HEK293 (cell line): ENCODE measurements at regions not wholly inside any gene's neighbourhood (a gene's known extent, or its start where the extent isn't known, plus 50 kb on each side); places are given as distances from the start of the nearest gene placed in this dataset.

Experiments used
- BCL11A ChIP-seq: fragments of 450-650 bp; formaldehyde crosslinking; IDR thresholded peaks from 2 replicates; pipeline ENCODE4 v1.5.1; 2016; ENCODE audit warnings: low read depth, missing biosample characterization, missing genetic modification characterization
- BCL6B ChIP-seq: fragments of 450-650 bp; formaldehyde crosslinking; IDR thresholded peaks from 2 replicates; pipeline ENCODE4 v1.5.1; 2017; ENCODE audit warnings: missing biosample characterization, missing genetic modification characterization
- HIC1 ChIP-seq: fragments of 450-650 bp; formaldehyde crosslinking; IDR thresholded peaks from 2 replicates; pipeline ENCODE4 v1.5.1; 2016; ENCODE audit warnings: missing biosample characterization, missing genetic modification characterization
- MEIS1 ChIP-seq: sonication (generic); formaldehyde crosslinking; IDR thresholded peaks from 2 replicates; pipeline ENCODE4 v1.8.1; 2022; ENCODE audit warnings: missing genetic modification reagents, mild to moderate bottlenecking, borderline replicate concordance
- SETDB1 ChIP-seq: IDR thresholded peaks from one replicate; pipeline ENCODE4 v1.6.1; 2017; ENCODE audit warnings: mild to moderate bottlenecking, low read length, moderate library complexity, mixed read lengths; ENCODE audit not compliant: insufficient read length
- SP3 ChIP-seq: fragments of 450-650 bp; formaldehyde crosslinking; IDR thresholded peaks from 2 replicates; pipeline ENCODE4 v1.5.1; 2016; ENCODE audit warnings: missing biosample characterization, missing genetic modification characterization
- ZEB2 ChIP-seq: fragments of 450-650 bp; formaldehyde crosslinking; IDR thresholded peaks from 2 replicates; pipeline ENCODE4 v1.5.1; 2016; ENCODE audit warnings: missing biosample characterization, missing genetic modification characterization
- ZNF114 ChIP-seq: fragments of 450-650 bp; formaldehyde crosslinking; IDR thresholded peaks from 2 replicates; pipeline ENCODE4 v1.5.0; 2017; ENCODE audit warnings: missing biosample characterization, missing genetic modification characterization
- ZNF19 ChIP-seq: fragments of 450-650 bp; formaldehyde crosslinking; IDR thresholded peaks from 2 replicates; pipeline ENCODE4; 2016; ENCODE audit warnings: missing biosample characterization, missing genetic modification characterization, low read depth
- ZNF211 ChIP-seq: fragments of 450-650 bp; formaldehyde crosslinking; IDR thresholded peaks from 2 replicates; pipeline ENCODE4 v1.5.1; 2016; ENCODE audit warnings: low read depth, missing biosample characterization, missing genetic modification characterization
- ZNF274 ChIP-seq, 2 experiments: fragments of 200-500 bp in 1 of 2; fragments of 450-650 bp in 1 of 2; sonication (Bioruptor generic) in 1 of 2; formaldehyde crosslinking in 1 of 2; IDR thresholded peaks; 2 replicates each; pipeline versions ENCODE4 v1.5.1 to v1.6.1; 2014 to 2016; ENCODE audit warnings: borderline replicate concordance in 1 of 2, inconsistent platforms in 1 of 2, low read length in 1 of 2, missing biosample characterization in 1 of 2, missing genetic modification characterization in 1 of 2
- ZNF292 ChIP-seq: fragments of 450-650 bp; formaldehyde crosslinking; IDR thresholded peaks from 2 replicates; pipeline ENCODE4 v1.5.1; 2016; ENCODE audit warnings: low read depth, missing biosample characterization, missing genetic modification characterization, borderline replicate concordance
- ZNF354C ChIP-seq: fragments of 450-650 bp; formaldehyde crosslinking; IDR thresholded peaks from 2 replicates; pipeline ENCODE4 v1.5.1; 2016; ENCODE audit warnings: missing biosample characterization, missing genetic modification characterization, low read depth, borderline replicate concordance
- ZNF391 ChIP-seq: fragments of 450-650 bp; formaldehyde crosslinking; IDR thresholded peaks from 2 replicates; pipeline ENCODE4 v1.5.1; 2016; ENCODE audit warnings: low read depth, missing biosample characterization, missing genetic modification characterization, borderline replicate concordance
- ZNF501 ChIP-seq: fragments of 450-650 bp; formaldehyde crosslinking; IDR thresholded peaks from 2 replicates; pipeline ENCODE4 v1.5.1; 2016; ENCODE audit warnings: missing biosample characterization, missing genetic modification characterization
- ZNF530 ChIP-seq: fragments of 450-650 bp; formaldehyde crosslinking; IDR thresholded peaks from 2 replicates; pipeline ENCODE4 v1.5.1; 2016; ENCODE audit warnings: low read depth, missing biosample characterization, missing genetic modification characterization
- ZNF558 ChIP-seq: fragments of 450-650 bp; formaldehyde crosslinking; IDR thresholded peaks from 2 replicates; pipeline ENCODE4 v1.5.1; 2016; ENCODE audit warnings: missing biosample characterization, missing genetic modification characterization
- ZNF571 ChIP-seq: fragments of 450-650 bp; formaldehyde crosslinking; IDR thresholded peaks from 2 replicates; pipeline ENCODE4 v1.5.0; 2017; ENCODE audit warnings: missing biosample characterization, missing genetic modification characterization
- ZNF768 ChIP-seq: fragments of 450-650 bp; formaldehyde crosslinking; IDR thresholded peaks from 2 replicates; pipeline ENCODE4 v1.5.1; 2018; ENCODE audit warnings: missing biosample characterization, mild to moderate bottlenecking, missing genetic modification characterization
- ZNF776 ChIP-seq: fragments of 450-650 bp; formaldehyde crosslinking; IDR thresholded peaks from 2 replicates; pipeline ENCODE4 v1.5.0; 2017; ENCODE audit warnings: missing biosample characterization, missing genetic modification characterization, borderline replicate concordance
- TF ChIP-seq, protein P1 (sequence below): fragments of 450-650 bp; formaldehyde crosslinking; IDR thresholded peaks from 2 replicates; pipeline ENCODE4 v1.5.1; 2017; ENCODE audit warnings: missing biosample characterization, missing genetic modification characterization
- TF ChIP-seq, protein P2 (sequence below): fragments of 450-650 bp; formaldehyde crosslinking; IDR thresholded peaks from 2 replicates; pipeline ENCODE4 v1.5.1; 2016; ENCODE audit warnings: missing biosample characterization, missing genetic modification characterization
- TF ChIP-seq, protein P3 (sequence below): fragments of 450-650 bp; formaldehyde crosslinking; IDR thresholded peaks from 2 replicates; pipeline ENCODE4 v1.5.1; 2016; ENCODE audit warnings: missing biosample characterization, missing genetic modification characterization
- TF ChIP-seq, protein P4 (sequence below): fragments of 450-650 bp; formaldehyde crosslinking; IDR thresholded peaks from 2 replicates; pipeline ENCODE4 v1.5.1; 2016; ENCODE audit warnings: missing biosample characterization, missing genetic modification characterization, borderline replicate concordance

DNA sequence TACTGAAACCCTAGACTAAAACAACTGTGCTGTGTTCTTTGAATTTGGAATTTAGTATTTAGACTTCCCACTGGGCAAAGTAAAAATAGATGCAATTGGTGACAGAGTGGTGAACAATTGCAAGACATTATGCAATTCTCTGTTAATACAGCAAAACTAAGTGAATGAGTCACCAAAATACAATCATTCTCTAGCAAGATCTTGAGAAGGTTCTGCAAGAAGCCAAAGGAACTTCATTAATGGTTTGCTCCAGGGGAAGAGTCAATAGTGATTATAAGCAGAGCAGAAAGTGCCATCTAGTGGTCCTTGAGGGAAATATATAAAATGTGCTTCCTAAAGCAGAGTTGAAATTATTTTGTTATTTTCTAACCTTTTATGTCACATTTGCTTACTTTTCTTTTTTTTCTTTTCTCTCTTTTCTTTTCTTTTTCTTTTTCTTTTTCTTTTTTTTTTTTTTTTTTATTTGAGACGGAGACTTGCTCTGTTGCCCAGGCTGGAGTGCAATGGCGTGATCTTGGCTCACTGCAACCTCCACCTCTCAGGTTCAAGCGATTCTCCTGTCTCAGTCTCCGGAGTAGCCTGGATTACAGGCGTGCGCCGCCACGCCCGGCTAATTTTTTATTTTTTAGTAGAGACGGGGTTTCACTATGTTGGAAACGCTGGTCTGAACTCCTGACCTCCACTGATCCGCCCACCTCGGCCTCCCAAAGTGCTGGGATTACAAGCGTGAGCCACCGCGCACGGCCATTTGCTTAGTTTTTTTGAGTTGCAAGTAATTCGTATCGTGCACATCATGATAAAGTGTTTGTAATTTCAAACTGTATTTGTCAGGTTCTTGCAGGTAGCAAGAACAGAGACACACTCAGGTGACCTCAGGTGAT, 99.2 kb downstream of the CTH start (continued):
- TF ChIP-seq ZNF211: no peak
- no peak for TF ChIP-seq ZNF776 (tag by site-specific recombination)
- peak; percentile 25; the same call in 1 of the 2 replicates for TF ChIP-seq SP3
- TF ChIP-seq, protein P1, sequence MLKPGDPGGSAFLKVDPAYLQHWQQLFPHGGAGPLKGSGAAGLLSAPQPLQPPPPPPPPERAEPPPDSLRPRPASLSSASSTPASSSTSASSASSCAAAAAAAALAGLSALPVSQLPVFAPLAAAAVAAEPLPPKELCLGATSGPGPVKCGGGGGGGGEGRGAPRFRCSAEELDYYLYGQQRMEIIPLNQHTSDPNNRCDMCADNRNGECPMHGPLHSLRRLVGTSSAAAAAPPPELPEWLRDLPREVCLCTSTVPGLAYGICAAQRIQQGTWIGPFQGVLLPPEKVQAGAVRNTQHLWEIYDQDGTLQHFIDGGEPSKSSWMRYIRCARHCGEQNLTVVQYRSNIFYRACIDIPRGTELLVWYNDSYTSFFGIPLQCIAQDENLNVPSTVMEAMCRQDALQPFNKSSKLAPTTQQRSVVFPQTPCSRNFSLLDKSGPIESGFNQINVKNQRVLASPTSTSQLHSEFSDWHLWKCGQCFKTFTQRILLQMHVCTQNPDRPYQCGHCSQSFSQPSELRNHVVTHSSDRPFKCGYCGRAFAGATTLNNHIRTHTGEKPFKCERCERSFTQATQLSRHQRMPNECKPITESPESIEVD: peak; percentile 87
- TF ChIP-seq MEIS1 (CRISPR knock-in tag): no peak
- TF ChIP-seq ZNF530 (tag by site-specific recombination): no peak
- TF ChIP-seq, protein P2, sequence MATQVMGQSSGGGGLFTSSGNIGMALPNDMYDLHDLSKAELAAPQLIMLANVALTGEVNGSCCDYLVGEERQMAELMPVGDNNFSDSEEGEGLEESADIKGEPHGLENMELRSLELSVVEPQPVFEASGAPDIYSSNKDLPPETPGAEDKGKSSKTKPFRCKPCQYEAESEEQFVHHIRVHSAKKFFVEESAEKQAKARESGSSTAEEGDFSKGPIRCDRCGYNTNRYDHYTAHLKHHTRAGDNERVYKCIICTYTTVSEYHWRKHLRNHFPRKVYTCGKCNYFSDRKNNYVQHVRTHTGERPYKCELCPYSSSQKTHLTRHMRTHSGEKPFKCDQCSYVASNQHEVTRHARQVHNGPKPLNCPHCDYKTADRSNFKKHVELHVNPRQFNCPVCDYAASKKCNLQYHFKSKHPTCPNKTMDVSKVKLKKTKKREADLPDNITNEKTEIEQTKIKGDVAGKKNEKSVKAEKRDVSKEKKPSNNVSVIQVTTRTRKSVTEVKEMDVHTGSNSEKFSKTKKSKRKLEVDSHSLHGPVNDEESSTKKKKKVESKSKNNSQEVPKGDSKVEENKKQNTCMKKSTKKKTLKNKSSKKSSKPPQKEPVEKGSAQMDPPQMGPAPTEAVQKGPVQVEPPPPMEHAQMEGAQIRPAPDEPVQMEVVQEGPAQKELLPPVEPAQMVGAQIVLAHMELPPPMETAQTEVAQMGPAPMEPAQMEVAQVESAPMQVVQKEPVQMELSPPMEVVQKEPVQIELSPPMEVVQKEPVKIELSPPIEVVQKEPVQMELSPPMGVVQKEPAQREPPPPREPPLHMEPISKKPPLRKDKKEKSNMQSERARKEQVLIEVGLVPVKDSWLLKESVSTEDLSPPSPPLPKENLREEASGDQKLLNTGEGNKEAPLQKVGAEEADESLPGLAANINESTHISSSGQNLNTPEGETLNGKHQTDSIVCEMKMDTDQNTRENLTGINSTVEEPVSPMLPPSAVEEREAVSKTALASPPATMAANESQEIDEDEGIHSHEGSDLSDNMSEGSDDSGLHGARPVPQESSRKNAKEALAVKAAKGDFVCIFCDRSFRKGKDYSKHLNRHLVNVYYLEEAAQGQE: no peak
- TF ChIP-seq ZNF501 (tag by site-specific recombination): no peak; the same call in 1 of the 2 replicates
- TF ChIP-seq, protein P3, sequence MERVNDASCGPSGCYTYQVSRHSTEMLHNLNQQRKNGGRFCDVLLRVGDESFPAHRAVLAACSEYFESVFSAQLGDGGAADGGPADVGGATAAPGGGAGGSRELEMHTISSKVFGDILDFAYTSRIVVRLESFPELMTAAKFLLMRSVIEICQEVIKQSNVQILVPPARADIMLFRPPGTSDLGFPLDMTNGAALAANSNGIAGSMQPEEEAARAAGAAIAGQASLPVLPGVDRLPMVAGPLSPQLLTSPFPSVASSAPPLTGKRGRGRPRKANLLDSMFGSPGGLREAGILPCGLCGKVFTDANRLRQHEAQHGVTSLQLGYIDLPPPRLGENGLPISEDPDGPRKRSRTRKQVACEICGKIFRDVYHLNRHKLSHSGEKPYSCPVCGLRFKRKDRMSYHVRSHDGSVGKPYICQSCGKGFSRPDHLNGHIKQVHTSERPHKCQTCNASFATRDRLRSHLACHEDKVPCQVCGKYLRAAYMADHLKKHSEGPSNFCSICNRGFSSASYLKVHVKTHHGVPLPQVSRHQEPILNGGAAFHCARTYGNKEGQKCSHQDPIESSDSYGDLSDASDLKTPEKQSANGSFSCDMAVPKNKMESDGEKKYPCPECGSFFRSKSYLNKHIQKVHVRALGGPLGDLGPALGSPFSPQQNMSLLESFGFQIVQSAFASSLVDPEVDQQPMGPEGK (tag by site-specific recombination): no peak
- TF ChIP-seq BCL6B (tag by site-specific recombination): no peak
- TF ChIP-seq ZNF391 (tag by site-specific recombination): no peak
- no peak for TF ChIP-seq SETDB1
- TF ChIP-seq ZNF768 (tag by site-specific recombination): no peak
- TF ChIP-seq ZNF354C (tag by site-specific recombination): no peak
- TF ChIP-seq ZNF19 (tag by site-specific recombination): no peak
- no peak for TF ChIP-seq HIC1
- TF ChIP-seq ZEB2: peak; percentile 98
- TF ChIP-seq ZNF274 (IDR thresholded peaks at IDR 0.05; ENCODE audit: low read length): no peak
- no peak for TF ChIP-seq ZNF274 (tag by site-specific recombination; IDR thresholded peaks at IDR 0.05; ENCODE audit: borderline replicate concordance)
- TF ChIP-seq ZNF292 (tag by site-specific recombination): no peak
- TF ChIP-seq ZNF558 (tag by site-specific recombination): 0 out of 2 replicates have a peak, but pooled peaks have one; percentile 25
- TF ChIP-seq, protein P4, sequence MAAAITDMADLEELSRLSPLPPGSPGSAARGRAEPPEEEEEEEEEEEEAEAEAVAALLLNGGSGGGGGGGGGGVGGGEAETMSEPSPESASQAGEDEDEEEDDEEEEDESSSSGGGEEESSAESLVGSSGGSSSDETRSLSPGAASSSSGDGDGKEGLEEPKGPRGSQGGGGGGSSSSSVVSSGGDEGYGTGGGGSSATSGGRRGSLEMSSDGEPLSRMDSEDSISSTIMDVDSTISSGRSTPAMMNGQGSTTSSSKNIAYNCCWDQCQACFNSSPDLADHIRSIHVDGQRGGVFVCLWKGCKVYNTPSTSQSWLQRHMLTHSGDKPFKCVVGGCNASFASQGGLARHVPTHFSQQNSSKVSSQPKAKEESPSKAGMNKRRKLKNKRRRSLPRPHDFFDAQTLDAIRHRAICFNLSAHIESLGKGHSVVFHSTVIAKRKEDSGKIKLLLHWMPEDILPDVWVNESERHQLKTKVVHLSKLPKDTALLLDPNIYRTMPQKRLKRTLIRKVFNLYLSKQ: no peak
- no peak for TF ChIP-seq ZNF571 (tag by site-specific recombination)
- no peak for TF ChIP-seq ZNF114 (tag by site-specific recombination)
- no peak for TF ChIP-seq BCL11A
